OCI-LY7 (cell line): ENCODE measurements at regions not wholly inside any gene's neighbourhood (a gene's known extent, or its start where the extent isn't known, plus 50 kb on each side); places are given as distances from the start of the nearest gene placed in this dataset.
A peak's percentile ranks its signal among the peaks of the same experiment; 100 is the strongest.

ENCODE experiments used
- BruUV-seq: library from RNA; stranded (reverse); fragments of 400-500 nt; replicated peaks from 2 replicates; lab custom pipeline; 2021; lab: Mats Ljungman, UMichigan
- CTCF ChIA-PET: fragments of 300-600 bp; sonication (Branson Sonifier 250); formaldehyde crosslinking; loops from one replicate; lab custom pipeline; 2022; ENCODE audit warnings: antibody characterized with exemption; ENCODE audit not compliant: unreplicated experiment; lab: Charles Lee
- POLR2A ChIA-PET: fragments of 300-600 bp; sonication (Branson Sonifier 250); formaldehyde crosslinking; loops from one replicate; lab custom pipeline; 2022; ENCODE audit warnings: antibody characterized with exemption; lab: Charles Lee
- DNase-seq: peaks from one replicate; pipeline ENCODE4 v3.0.0-alpha.2; 2015; ENCODE audit warnings: low spot score
- H2AFZ ChIP-seq: fragments of 200-600 bp; sonication (generic), shearing (Covaris generic); 2 replicates; pipeline ENCODE4 v1.6.1; 2014; ENCODE audit warnings: mild to moderate bottlenecking, antibody characterized with exemption, low read length, moderate library complexity
- H3K27ac ChIP-seq: fragments of 200-600 bp; sonication (generic); 2 replicates; pipeline ENCODE4 v1.5.1; 2014; ENCODE audit warnings: mixed run types, low read depth, mild to moderate bottlenecking, moderate library complexity, low read length, inconsistent platforms; ENCODE audit not compliant: poor library complexity, severe bottlenecking
- H3K36me3 ChIP-seq: fragments of 200-600 bp; sonication (generic); 2 replicates; pipeline ENCODE4 v1.6.1; 2014; ENCODE audit warnings: mild to moderate bottlenecking, antibody characterized with exemption, low read length, moderate library complexity, mixed read lengths; ENCODE audit not compliant: insufficient read depth
- H3K4me1 ChIP-seq: fragments of 200-600 bp; sonication (generic); 2 replicates; pipeline ENCODE4 v1.5.1; 2014; ENCODE audit warnings: mild to moderate bottlenecking, low read length; ENCODE audit not compliant: insufficient read depth, poor library complexity, severe bottlenecking
- H3K4me2 ChIP-seq: fragments of 200-600 bp; sonication (generic); 2 replicates; pipeline ENCODE4 v1.6.1; 2014; ENCODE audit warnings: mild to moderate bottlenecking, low read length
- H3K4me3 ChIP-seq: fragments of 200-600 bp; sonication (generic); 2 replicates; pipeline ENCODE4 v1.5.1; 2014; ENCODE audit warnings: mild to moderate bottlenecking, low read depth, low read length; ENCODE audit not compliant: poor library complexity, severe bottlenecking
- H3K79me2 ChIP-seq: fragments of 200-600 bp; sonication (generic); 2 replicates; pipeline ENCODE4 v1.6.1; 2016; ENCODE audit warnings: low read depth, mild to moderate bottlenecking, low read length, moderate library complexity, mixed read lengths; ENCODE audit not compliant: insufficient read depth
- H3K9me2 ChIP-seq: fragments of 200-600 bp; sonication (generic); 2 replicates; pipeline ENCODE4 v1.6.1; 2016; ENCODE audit warnings: mild to moderate bottlenecking, low read length, mixed read lengths; ENCODE audit not compliant: insufficient read depth
- H3K9me3 ChIP-seq: fragments of 200-600 bp; sonication (generic); 2 replicates; pipeline ENCODE4 v1.6.1; 2014; ENCODE audit warnings: mild to moderate bottlenecking, mixed run types, low read length, mixed read lengths
- H4K20me1 ChIP-seq: fragments of 200-600 bp; sonication (generic); 2 replicates; pipeline ENCODE4 v1.6.1; 2014; ENCODE audit warnings: mild to moderate bottlenecking, antibody characterized with exemption, low read length, moderate library complexity, mixed read lengths; ENCODE audit not compliant: insufficient read depth
- CTCF ChIP-seq: fragments of 200-600 bp; sonication (generic); conservative IDR thresholded peaks from 2 replicates; pipeline ENCODE4 v1.5.1; 2014; ENCODE audit warnings: mild to moderate bottlenecking, antibody characterized with exemption, low read length, moderate library complexity, mixed read lengths
- EZH2phosphoT487 ChIP-seq: fragments of 200-600 bp; sonication (generic); IDR thresholded peaks from 2 replicates; pipeline ENCODE4 v1.6.1; 2018; ENCODE audit warnings: low read depth, borderline replicate concordance, mild to moderate bottlenecking, mixed run types, antibody characterized with exemption, low read length, moderate library complexity, mixed read lengths
- intact Hi-C: fragments of 100-400 bp; cut with micrococcal nuclease; formaldehyde crosslinking; loops from one replicate; pipeline ENCODE4 v1.10.0; 2022; ENCODE audit not compliant: unreplicated experiment

DNA sequence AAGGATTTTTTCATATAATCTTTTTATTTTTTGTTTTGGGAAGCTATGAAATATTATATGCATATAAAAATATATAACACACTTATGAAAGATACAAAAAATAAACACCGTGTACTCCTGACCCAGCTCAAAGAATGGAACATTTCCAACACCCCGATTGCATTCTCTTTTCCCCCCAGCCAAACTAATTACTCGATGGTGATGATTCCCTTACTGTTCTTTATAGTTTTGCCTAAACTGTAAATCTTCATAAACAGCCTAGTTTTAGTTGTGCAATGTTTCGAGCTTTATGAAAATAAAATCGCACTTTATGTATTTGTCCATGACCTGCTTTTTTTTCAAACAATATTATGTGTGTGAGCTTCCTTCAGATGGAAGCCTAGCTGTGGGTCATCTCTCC, 352.0 kb upstream of the KAZN start:
- Histone ChIP-seq H3K4me2 (no peak overlapping the region), H3K4me3 (no peak overlapping the region), H3K79me2 (no peaks in the 10 kb centered on the region), H3K27ac (no peak overlapping the region), H3K9me2 (no peaks in the 10 kb centered on the region), H3K9me3 (no peaks in the 10 kb centered on the region), H3K36me3 (no peaks in the 10 kb centered on the region; the same call in 1 of the 2 replicates), H4K20me1 (no peaks in the 10 kb centered on the region), H3K4me1 (peaks cover 80% of the 10 kb centered on the region), H2AFZ (peak overlapping the region; percentile 61; the same call in 1 of the 2 replicates)
- intact Hi-C loops: no loop called here
- ChIA-PET POLR2A (interaction anchor here (0.6 to 1.7 kb wide), 6 partner anchors 12 to 52 kb away, joined by 3 to 4 read pairs (median 3); no protein-coding TSS in a partner anchor), CTCF (no interaction called here)
- DNase-seq: no peak
- TF ChIP-seq CTCF (no peak), EZH2phosphoT487 (no peak)
- BruUV-seq: no TSS peak

- TF ChIP-seq CTCF: no peak
- no peak for TF ChIP-seq EZH2phosphoT487
- H2AFZ ChIP-seq: peak overlapping the region; percentile 61
- POLR2A ChIA-PET: interaction anchor here (0.7 kb wide), 1 partner anchor 32 kb away, joined by 3 read pairs; no protein-coding TSS in a partner anchor
- no peaks in the 10 kb centered on the region; the same call in 1 of the 2 replicates for H3K9me3 ChIP-seq
- no peak for DNase-seq
- H3K4me1 ChIP-seq: peaks cover 79% of the 10 kb centered on the region
- H4K20me1 ChIP-seq: no peaks in the 10 kb centered on the region
- H3K27ac ChIP-seq: no peak overlapping the region
- H3K36me3 ChIP-seq: no peaks in the 10 kb centered on the region; the same call in 1 of the 2 replicates
- no peaks in the 10 kb centered on the region for H3K79me2 ChIP-seq
- BruUV-seq: no TSS peak
- CTCF ChIA-PET: no interaction called here
- H3K9me2 ChIP-seq: no peaks in the 10 kb centered on the region
- intact Hi-C loops: no loop called here
- no peak overlapping the region for H3K4me3 ChIP-seq
- H3K4me2 ChIP-seq: no peak overlapping the region
Observed at GRCh38 chr1:14247666-14248065, 350.8 kb upstream of the KAZN start.

DNA sequence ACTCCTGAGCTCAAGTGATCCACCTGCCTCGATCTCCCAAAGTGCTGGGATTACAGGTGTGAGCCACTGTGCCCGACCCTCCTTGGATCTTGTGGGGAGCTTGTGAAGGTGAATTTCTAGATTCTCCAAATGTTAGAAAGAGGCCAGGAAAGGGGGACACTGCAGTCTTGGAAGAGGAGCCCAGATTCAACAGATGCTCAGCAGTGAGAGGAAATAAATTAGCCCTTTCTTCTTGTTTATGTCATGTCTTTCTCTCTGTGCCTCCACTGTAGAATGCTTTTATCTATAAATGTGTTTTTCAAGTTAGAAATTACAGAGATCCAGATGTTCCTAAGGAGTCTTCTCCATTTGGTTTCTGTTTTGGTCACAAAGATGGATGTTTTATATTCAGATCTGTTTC, 346.6 kb upstream of the KAZN start:
- H3K9me2 ChIP-seq: no peaks in the 10 kb centered on the region

More for the DNA sequence above, 346.6 kb upstream of the KAZN start:
- ChIA-PET POLR2A (interaction anchor here (0.9 to 1.0 kb wide), 3 partner anchors 11 to 106 kb away, joined by 3 read pairs; no protein-coding TSS in a partner anchor), CTCF (interaction anchor here (0.6 kb wide), 1 partner anchor 10 kb away, joined by 3 read pairs; no protein-coding TSS in a partner anchor)
- BruUV-seq: no TSS peak
- H4K20me1 ChIP-seq: no peaks in the 10 kb centered on the region
- peaks cover 98% of the 10 kb centered on the region for H3K4me1 ChIP-seq
- no peak for DNase-seq
- H3K4me3 ChIP-seq: no peak overlapping the region
- H2AFZ ChIP-seq: peak overlapping the region; percentile 40; the same call in 1 of the 2 replicates
- H3K27ac ChIP-seq: peak overlapping the region; percentile 95
- 0 out of 2 replicates have a peak overlapping the region, but pooled peaks have one; percentile 71 for H3K4me2 ChIP-seq
- H3K9me3 ChIP-seq: peaks cover 10% of the 10 kb centered on the region; the same call in 1 of the 2 replicates
- intact Hi-C loops: loop anchor here (5.0 kb wide), 2 partner anchors 110 to 485 kb away; no protein-coding TSS in a partner anchor
- peaks cover 8% of the 10 kb centered on the region for H3K36me3 ChIP-seq
- no peak for TF ChIP-seq EZH2phosphoT487
- TF ChIP-seq CTCF: no peak
- no peaks in the 10 kb centered on the region for H3K79me2 ChIP-seq
